NB4 (cell line): ENCODE measurements at regions not wholly inside any gene's neighbourhood (a gene's known extent, or its start where the extent isn't known, plus 50 kb on each side); places are given as distances from the start of the nearest gene placed in this dataset.
"Not testable (repeated sequence)": the region's sequence is repeated elsewhere in the genome, so short reads cannot be mapped to it uniquely, and the experiment has no call there.

Experiments used
- DNase-seq: peaks from one replicate; pipeline ENCODE4 v3.0.0; 2010; ENCODE audit warnings: low read depth
- H3K4me3 ChIP-seq: one replicate; pipeline ENCODE4 v1.5.1; 2011; ENCODE audit warnings: mild to moderate bottlenecking, low read depth, low read length, moderate library complexity
- MYC ChIP-seq: IDR thresholded peaks from 2 replicates; pipeline ENCODE4 v1.6.1; 2011; ENCODE audit warnings: low read depth, low read length
- POLR2A ChIP-seq: IDR thresholded peaks from 2 replicates; pipeline ENCODE4 v1.6.1; 2011; ENCODE audit warnings: mild to moderate bottlenecking; ENCODE audit not compliant: insufficient read length; ENCODE audit errors: extremely low read depth
- TF ChIP-seq, protein P1 (sequence below): IDR thresholded peaks from 2 replicates; pipeline ENCODE4 v1.6.1; 2011; ENCODE audit warnings: low read depth, low read length
- TF ChIP-seq, protein P2 (sequence below): IDR thresholded peaks from one replicate; pipeline ENCODE4 v1.5.1; 2012; ENCODE audit warnings: low read depth, low read length

DNA sequence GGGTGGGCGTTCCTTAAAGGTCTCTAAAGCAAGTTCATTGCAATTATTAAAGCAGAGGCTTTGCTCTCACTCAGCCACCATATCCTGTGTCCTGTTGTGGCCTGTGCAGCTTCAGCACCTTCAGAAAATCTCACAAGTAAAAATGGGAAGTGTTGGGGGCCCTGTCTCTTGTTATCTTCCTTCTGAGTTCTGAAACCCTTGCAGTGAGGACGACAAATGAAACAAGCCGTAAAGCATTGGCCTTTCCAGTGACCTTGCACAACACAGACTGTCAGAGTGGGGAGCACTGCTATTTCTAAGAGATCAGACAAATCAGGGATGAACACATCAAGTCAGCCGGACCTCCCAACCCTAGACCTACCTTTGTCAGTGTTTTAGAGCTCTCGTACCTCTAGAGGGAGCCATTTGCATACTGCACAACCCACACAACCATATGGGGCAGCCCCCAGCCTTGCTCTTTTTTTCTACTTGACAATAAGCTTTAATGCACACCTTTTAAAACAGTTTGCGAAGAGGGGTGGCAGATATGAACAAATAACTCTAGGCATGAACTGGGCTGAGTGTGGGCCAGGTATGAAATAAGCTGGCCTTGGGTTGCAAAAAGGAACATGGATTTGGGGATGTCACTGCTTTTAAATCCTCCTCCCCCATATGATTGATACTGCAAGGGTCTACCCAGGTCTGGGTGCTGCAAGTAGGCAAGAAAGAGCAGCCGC lies 89.8 kb downstream of the KATNIP start:
- no peak overlapping the region for H3K4me3 ChIP-seq
- TF ChIP-seq, protein P1, sequence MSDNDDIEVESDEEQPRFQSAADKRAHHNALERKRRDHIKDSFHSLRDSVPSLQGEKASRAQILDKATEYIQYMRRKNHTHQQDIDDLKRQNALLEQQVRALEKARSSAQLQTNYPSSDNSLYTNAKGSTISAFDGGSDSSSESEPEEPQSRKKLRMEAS, result 0 out of 2 replicates have a peak, but pooled peaks have one; percentile 38
- TF ChIP-seq POLR2A, result no peak
- TF ChIP-seq, protein P2, sequence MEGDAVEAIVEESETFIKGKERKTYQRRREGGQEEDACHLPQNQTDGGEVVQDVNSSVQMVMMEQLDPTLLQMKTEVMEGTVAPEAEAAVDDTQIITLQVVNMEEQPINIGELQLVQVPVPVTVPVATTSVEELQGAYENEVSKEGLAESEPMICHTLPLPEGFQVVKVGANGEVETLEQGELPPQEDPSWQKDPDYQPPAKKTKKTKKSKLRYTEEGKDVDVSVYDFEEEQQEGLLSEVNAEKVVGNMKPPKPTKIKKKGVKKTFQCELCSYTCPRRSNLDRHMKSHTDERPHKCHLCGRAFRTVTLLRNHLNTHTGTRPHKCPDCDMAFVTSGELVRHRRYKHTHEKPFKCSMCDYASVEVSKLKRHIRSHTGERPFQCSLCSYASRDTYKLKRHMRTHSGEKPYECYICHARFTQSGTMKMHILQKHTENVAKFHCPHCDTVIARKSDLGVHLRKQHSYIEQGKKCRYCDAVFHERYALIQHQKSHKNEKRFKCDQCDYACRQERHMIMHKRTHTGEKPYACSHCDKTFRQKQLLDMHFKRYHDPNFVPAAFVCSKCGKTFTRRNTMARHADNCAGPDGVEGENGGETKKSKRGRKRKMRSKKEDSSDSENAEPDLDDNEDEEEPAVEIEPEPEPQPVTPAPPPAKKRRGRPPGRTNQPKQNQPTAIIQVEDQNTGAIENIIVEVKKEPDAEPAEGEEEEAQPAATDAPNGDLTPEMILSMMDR, result peak; percentile 73
- peak; percentile 64 for DNase-seq

DNA sequence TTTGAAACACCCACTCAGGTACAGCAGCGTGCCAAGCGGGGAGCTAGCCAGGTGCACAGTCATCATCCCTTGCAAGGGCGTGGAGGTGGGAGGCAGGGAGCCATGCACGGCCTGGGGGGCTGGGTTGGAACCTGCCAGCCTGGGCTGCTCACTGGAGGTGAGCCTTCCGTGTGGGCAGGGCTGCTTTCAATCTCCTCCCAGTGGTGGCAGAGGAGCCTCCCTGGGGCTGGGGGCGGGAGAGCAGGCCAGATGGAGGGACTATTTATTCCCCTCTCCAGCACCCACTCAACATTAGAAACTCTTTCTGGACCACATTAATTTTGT lies 90.3 kb downstream of the KATNIP start:
- TF ChIP-seq MYC (no peak), POLR2A (no peak)
- TF ChIP-seq, protein P1, result no peak
- TF ChIP-seq, protein P2, result no peak
- no peak for DNase-seq
- H3K4me3 ChIP-seq, result no peak overlapping the region

DNA sequence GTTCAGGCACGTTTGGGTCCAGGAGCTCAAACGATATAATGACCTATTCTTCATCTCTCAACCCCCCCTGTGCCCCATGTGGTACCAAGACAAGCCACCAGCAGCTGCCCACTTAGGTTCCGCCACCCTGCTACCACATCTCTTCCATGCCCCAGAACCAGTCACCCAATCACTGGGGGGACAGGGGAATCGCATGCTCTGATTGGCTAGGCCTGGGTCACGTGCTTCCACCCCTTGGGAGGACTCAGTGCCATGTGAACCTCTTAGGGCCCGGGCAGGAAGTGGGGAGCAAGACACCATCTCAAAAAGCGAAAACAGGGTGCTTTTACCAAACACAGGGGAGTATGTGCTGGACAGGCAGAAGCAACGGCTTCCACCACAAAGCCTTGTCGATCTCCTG lies 91.3 kb downstream of the KATNIP start:
- no peak for TF ChIP-seq MYC
- TF ChIP-seq, protein P2, result no peak
- peak; percentile 12 for DNase-seq
- no peak overlapping the region for H3K4me3 ChIP-seq

DNA sequence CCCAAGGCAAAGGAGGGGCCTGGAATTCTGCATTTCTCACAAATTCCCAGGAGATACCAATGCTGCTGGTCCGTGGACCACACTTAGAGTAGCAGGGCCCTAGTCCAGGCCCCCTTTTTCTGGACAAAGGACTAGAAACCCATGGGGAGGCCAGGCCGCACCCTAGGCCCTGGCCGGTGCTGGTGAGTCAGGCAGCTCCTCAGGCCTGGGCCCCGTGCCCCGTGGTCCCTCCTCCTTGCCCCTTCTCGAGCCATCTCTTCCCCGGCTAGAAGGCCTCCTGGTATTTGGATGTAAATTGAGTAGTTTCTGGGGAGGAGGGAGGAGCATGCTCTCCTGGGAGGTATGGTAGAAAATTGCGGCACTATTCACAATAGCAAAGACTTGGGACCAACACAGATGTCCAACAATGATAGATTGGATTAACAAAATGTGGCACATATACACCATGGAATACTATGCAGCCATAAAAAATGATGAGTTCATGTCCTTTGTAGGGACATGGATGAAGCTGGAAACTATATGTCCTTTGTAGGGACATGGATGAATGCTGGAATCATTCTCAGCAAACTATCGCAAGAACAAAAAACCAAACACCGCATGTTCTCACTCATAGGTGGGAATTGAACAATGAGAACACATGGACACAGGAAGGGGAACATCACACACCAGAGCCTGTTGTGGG lies 91.9 kb downstream of the KATNIP start:
- H3K4me3 ChIP-seq, DNase-seq: not testable (repeated sequence)

DNA sequence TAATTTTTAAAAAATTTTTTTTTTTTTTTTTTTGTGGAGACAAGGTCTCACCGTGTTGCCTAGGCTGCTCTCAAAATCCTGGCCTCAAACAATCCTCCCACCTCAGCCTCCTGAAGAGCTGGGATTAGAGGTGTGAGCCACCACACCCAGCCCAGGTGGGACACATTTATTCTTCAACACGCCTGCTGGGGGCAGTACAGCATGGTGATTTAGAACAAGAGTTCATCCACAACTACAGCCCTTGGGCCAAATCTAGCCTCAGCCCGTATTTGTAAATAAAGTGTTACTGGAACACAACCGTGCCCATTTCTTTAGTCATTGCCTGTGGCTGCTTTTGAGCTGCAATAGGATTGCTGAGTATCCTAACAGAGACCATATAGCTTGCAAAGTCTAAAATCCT lies 92.8 kb downstream of the KATNIP start:
- TF ChIP-seq, protein P1, result no peak
- no peak for TF ChIP-seq POLR2A
- TF ChIP-seq, protein P2, result peak; percentile 16
- no peak overlapping the region for H3K4me3 ChIP-seq
- DNase-seq, result peak; percentile 45

DNA sequence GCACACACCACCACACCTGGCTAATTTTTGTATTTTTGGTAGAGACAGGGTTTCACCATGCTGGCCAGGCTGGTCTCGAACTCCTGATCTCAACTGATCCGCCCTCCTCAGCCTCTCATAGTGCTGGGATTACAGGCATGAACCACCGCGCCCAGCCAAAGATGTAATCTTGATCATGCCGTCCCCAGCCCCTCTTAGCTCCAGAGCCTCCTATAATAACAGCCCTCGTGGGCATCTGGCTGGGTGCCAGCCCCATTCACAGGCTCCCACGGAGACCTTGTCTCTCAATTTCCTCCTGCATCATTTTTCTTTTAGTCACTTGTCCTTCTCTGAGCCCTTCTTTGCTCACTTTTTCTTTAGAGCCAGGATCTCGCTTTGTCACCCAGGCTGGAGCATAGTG lies 94.2 kb downstream of the KATNIP start:
- H3K4me3 ChIP-seq, result no peak overlapping the region
- no peak for DNase-seq
- TF ChIP-seq, protein P1, result no peak
- no peak for TF ChIP-seq MYC

DNA sequence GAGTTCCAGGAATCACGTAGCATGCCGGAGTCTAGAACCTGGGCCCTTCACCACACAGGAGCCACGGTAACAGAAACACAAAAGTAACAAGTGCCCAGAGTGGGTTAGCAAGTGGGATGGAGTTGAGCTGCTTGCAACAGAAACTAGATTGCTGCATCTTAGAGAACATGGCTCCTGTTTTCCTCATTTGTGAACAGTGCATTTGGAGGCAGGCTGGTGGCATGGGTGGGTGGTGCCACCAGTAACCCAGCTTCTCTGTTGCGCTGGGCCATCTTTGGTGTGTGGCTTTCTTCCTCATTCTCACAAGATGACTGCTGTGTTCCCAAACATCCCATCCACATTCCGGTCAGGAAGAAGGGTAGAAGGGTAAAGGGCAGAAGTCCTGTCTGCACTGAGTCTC lies 95.5 kb downstream of the KATNIP start:
- no peak overlapping the region for H3K4me3 ChIP-seq
- no peak for DNase-seq
- TF ChIP-seq POLR2A, result no peak
- TF ChIP-seq, protein P2, result no peak
- TF ChIP-seq MYC, result no peak
- TF ChIP-seq, protein P1, result no peak
